Loucy (cell line): ENCODE measurements at regions not wholly inside any gene's neighbourhood (a gene's known extent, or its start where the extent isn't known, plus 50 kb on each side); places are given as distances from the start of the nearest gene placed in this dataset.

Source experiments
- CTCF ChIP-seq: fragments of 200-600 bp; sonication (generic); conservative IDR thresholded peaks from 2 replicates; pipeline ENCODE4 v1.5.1; 2014; ENCODE audit warnings: mild to moderate bottlenecking, antibody characterized with exemption, low read length
- EZH2phosphoT487 ChIP-seq: fragments of 200-600 bp; IDR thresholded peaks from 2 replicates; pipeline ENCODE4 v1.6.1; 2018; ENCODE audit warnings: antibody characterized with exemption, mild to moderate bottlenecking, moderate library complexity, borderline replicate concordance

- TF ChIP-seq CTCF (no peak), EZH2phosphoT487 (no peak)
These were observed 487.5 kb downstream of the EPM2A start for GRCh38 chr6:145247692-145248419.
